Endothelial cell (in vitro differentiated cells): ENCODE measurements at regions not wholly inside any gene's neighbourhood (a gene's known extent, or its start where the extent isn't known, plus 50 kb on each side); places are given as distances from the start of the nearest gene placed in this dataset.

Experiments used
- DNase-seq: peaks from one replicate; pipeline ENCODE4 v3.0.0; 2021; ENCODE audit warnings: low spot score
- H3K27ac Mint-ChIP-seq: one replicate; pipeline ENCODE4 v1.8.0; 2021; ENCODE audit warnings: mixed read lengths, inconsistent platforms; ENCODE audit not compliant: unreplicated experiment
- H3K27me3 Mint-ChIP-seq: one replicate; pipeline ENCODE4 v1.8.0; 2021; ENCODE audit warnings: mild to moderate bottlenecking, moderate library complexity, mixed read lengths, inconsistent platforms; ENCODE audit not compliant: unreplicated experiment
- H3K36me3 Mint-ChIP-seq: one replicate; pipeline ENCODE4 v1.8.0; 2021; ENCODE audit warnings: mild to moderate bottlenecking, low read depth, mixed read lengths, inconsistent platforms; ENCODE audit not compliant: unreplicated experiment
- H3K4me1 Mint-ChIP-seq: one replicate; pipeline ENCODE4 v1.8.0; 2021; ENCODE audit warnings: mild to moderate bottlenecking, mixed read lengths, inconsistent platforms; ENCODE audit not compliant: unreplicated experiment
- H3K4me3 Mint-ChIP-seq: one replicate; pipeline ENCODE4 v1.8.0; 2021; ENCODE audit warnings: mild to moderate bottlenecking, mixed read lengths, inconsistent platforms; ENCODE audit not compliant: unreplicated experiment
- H3K9me3 Mint-ChIP-seq: one replicate; pipeline ENCODE4 v1.8.0; 2021; ENCODE audit warnings: mixed read lengths, inconsistent platforms; ENCODE audit not compliant: unreplicated experiment
- TF ChIP-seq, protein P1 (sequence below): fragments of 200-600 bp; sonication (generic); IDR thresholded peaks from one replicate; pipeline ENCODE4 v1.5.0; 2021; ENCODE audit warnings: antibody characterized with exemption; ENCODE audit not compliant: unreplicated experiment

DNA sequence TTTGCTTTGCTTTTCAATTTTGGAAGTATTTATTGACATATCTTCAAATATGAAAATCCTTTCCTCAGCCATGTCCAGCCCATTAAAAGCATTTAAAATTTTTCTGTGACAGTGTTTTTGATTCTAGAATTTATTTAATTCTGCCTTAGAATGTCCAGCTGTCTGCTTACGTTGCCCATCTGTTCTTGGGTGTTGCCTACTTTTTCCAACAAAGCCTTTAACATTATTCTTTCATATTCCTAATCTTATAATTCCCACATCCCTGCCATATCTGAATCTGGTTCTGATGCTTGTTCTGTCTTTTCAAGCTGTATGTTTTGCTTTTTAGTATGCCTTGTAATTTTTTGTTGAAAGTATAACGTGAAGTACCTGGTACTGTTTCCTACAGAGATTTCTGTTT is 204.7 kb upstream of the VSTM2A start:
- Mint-ChIP-seq H3K4me1 (no peaks in the 10 kb centered on the region), H3K27ac (no peak overlapping the region), H3K36me3 (no peaks in the 10 kb centered on the region), H3K27me3 (no peaks in the 10 kb centered on the region), H3K4me3 (no peak overlapping the region), H3K9me3 (no peaks in the 10 kb centered on the region)
- TF ChIP-seq, protein P1, sequence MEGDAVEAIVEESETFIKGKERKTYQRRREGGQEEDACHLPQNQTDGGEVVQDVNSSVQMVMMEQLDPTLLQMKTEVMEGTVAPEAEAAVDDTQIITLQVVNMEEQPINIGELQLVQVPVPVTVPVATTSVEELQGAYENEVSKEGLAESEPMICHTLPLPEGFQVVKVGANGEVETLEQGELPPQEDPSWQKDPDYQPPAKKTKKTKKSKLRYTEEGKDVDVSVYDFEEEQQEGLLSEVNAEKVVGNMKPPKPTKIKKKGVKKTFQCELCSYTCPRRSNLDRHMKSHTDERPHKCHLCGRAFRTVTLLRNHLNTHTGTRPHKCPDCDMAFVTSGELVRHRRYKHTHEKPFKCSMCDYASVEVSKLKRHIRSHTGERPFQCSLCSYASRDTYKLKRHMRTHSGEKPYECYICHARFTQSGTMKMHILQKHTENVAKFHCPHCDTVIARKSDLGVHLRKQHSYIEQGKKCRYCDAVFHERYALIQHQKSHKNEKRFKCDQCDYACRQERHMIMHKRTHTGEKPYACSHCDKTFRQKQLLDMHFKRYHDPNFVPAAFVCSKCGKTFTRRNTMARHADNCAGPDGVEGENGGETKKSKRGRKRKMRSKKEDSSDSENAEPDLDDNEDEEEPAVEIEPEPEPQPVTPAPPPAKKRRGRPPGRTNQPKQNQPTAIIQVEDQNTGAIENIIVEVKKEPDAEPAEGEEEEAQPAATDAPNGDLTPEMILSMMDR = no peak
- DNase-seq = no peak

DNA sequence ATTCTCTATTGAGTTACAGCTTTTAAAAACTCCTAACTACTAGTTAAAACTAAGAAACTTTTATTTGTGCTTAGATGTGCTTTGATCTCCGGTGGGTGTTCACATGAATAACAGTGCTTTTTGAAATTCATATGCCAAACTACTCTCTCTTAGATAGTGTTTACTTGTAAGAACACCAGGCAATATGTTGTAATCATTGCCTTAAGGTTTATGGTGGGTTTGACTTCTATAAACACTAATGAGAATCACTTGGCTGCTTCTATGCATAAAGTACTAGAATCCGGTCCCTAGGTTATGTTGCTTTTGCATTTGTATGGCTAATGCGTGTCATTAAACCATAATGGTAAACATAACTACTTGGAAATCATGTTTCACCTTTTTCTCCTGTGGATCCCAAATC is 203.9 kb upstream of the VSTM2A start:
- Mint-ChIP-seq H3K4me1 (no peaks in the 10 kb centered on the region), H3K9me3 (no peaks in the 10 kb centered on the region), H3K27me3 (no peaks in the 10 kb centered on the region), H3K4me3 (no peak overlapping the region), H3K27ac (no peak overlapping the region), H3K36me3 (no peaks in the 10 kb centered on the region)
- TF ChIP-seq, protein P1 = no peak
- DNase-seq = no peak

DNA sequence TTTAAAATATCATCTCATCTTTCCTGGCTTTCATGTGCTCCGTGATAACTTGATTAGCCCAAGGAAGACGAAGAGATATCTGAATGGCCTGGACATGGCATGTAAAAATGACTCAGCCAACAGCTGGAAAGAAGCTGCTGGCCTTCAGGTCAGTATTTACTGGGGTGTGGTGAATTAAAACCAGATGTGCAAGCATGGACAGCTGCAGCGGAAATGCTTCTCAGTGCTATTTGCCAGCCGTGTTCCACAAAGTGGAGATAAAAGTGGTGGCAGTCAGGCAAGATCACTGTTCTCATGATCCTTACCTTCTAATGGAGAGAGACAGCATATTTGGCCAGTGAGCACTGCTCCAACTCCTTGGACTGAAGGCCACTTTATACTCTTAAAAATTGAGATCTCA is 203.1 kb upstream of the VSTM2A start:
- DNase-seq = no peak

DNA sequence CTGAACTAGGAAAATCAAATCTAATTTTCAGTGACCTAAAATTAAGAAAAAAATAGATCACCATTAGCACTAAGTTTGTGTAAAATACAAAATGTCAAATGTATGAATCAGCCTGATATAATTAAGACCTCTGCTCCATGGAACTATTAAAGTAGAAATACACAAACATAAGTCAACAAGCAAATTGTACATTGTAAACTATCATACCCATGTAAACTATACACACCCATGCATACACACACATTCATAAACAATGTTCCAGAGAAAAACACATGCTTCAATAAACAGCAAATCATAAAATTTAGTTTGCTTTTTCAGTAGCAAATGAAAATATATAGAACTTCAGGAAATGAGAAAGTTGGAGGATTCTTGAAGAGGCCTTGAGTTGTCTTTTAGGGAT is 199.7 kb upstream of the VSTM2A start:
- no peaks in the 10 kb centered on the region for H3K27me3 Mint-ChIP-seq
- no peaks in the 10 kb centered on the region for H3K9me3 Mint-ChIP-seq
- TF ChIP-seq, protein P1 = no peak
- H3K4me3 Mint-ChIP-seq = no peak overlapping the region
- H3K4me1 Mint-ChIP-seq = no peaks in the 10 kb centered on the region
- no peak for DNase-seq
- H3K27ac Mint-ChIP-seq = no peak overlapping the region
- no peaks in the 10 kb centered on the region for H3K36me3 Mint-ChIP-seq

More for the DNA sequence above, 203.1 kb upstream of the VSTM2A start:
- Mint-ChIP-seq H3K4me1 (no peaks in the 10 kb centered on the region), H3K27ac (no peak overlapping the region), H3K4me3 (no peak overlapping the region), H3K27me3 (no peaks in the 10 kb centered on the region), H3K36me3 (no peaks in the 10 kb centered on the region), H3K9me3 (no peaks in the 10 kb centered on the region)
- TF ChIP-seq, protein P1 = no peak

DNA sequence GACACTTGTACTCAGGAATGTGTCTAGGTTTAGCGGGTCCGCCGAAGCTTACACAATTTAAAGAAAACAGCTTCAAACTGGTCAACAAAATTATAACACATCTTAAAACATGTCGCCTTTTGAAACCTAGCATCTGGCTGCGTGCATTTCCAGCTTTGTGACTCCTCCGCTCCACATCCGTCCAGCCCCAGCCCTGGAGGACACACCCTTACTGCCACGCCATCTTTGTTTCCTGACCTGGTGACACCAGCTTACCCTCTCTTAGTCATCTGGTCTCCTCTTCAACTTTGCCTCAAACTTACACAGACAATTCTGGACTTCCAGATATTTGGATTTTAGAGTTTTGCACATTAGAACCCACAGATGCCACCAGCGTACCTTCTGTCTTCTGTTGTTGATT is 198.7 kb upstream of the VSTM2A start:
- Mint-ChIP-seq H3K9me3 (no peaks in the 10 kb centered on the region), H3K4me1 (no peaks in the 10 kb centered on the region), H3K4me3 (no peak overlapping the region), H3K27me3 (peaks cover 2% of the 10 kb centered on the region), H3K36me3 (no peaks in the 10 kb centered on the region), H3K27ac (no peak overlapping the region)
- DNase-seq = no peak
- TF ChIP-seq, protein P1 = no peak
